Left colon (tissue), 2 donors: ENCODE measurements at regions not wholly inside any gene's neighbourhood (a gene's known extent, or its start where the extent isn't known, plus 50 kb on each side); places are given as distances from the start of the nearest gene placed in this dataset.

Source experiments
- ATAC-seq: fragments of 200-7000 bp; cut with Tn5 transposase; one replicate; pipeline ENCODE4 v1.9.1; 2020; ENCODE audit warnings: mild to moderate bottlenecking, moderate library complexity
- DNase-seq, 2 donors: peaks; one replicate each; pipeline ENCODE4 v3.0.0-alpha.2; 2020
- intact Hi-C, 2 donors: fragments of 100-400 bp; cut with DNase I in 1 of 2; cut with micrococcal nuclease in 1 of 2; formaldehyde crosslinking; loops; one replicate each; pipeline versions ENCODE4 v1.11.2 to v1.14.0; 2022; cut with DNase I, micrococcal nuclease
- donor health status: DM: no; HTN: no; CAD: no.
- donor health status: DM: yes; HTN: yes; CAD: no.

GRCh38 chr14:84544486-84545131 is 985.3 kb upstream of the FLRT2 start:
- intact Hi-C loops = no loop called here
- ATAC-seq (no peak), DNase-seq (no peak)

- no peak for DNase-seq
- ATAC-seq = no peak
- intact Hi-C loops = no loop called here
Observed at GRCh38 chr14:84546236-84546635, 983.7 kb upstream of the FLRT2 start.

GRCh38 chr14:84554136-84554535 is 975.8 kb upstream of the FLRT2 start:
- intact Hi-C loops = no loop called here

GRCh38 chr14:84555493-84555892 is 974.5 kb upstream of the FLRT2 start:
- no peak for DNase-seq
- intact Hi-C loops = no loop called here

More at GRCh38 chr14:84554136-84554535, 975.8 kb upstream of the FLRT2 start:
- ATAC-seq (no peak), DNase-seq (no peak)

GRCh38 chr14:84566109-84566508 is 963.8 kb upstream of the FLRT2 start:
- ATAC-seq (no peak), DNase-seq (no peak)
- intact Hi-C loops = no loop called here

More at GRCh38 chr14:84555493-84555892, 974.5 kb upstream of the FLRT2 start:
- ATAC-seq = no peak

- intact Hi-C loops = no loop called here
- ATAC-seq (no peak), DNase-seq (no peak)
Observed at GRCh38 chr14:84575681-84576080, 954.3 kb upstream of the FLRT2 start.

GRCh38 chr14:84579292-84579691 is 950.7 kb upstream of the FLRT2 start:
- DNase-seq (no peak), ATAC-seq (no peak)
- intact Hi-C loops = no loop called here

GRCh38 chr14:84581041-84581440 is 948.9 kb upstream of the FLRT2 start:
- intact Hi-C loops = no loop called here
- DNase-seq (no peak), ATAC-seq (no peak)

GRCh38 chr14:84584511-84584910 is 945.4 kb upstream of the FLRT2 start:
- intact Hi-C loops = no loop called here
- no peak for ATAC-seq
- no peak for DNase-seq

- intact Hi-C loops = no loop called here
- ATAC-seq (no peak), DNase-seq (no peak)
Observed at GRCh38 chr14:84591827-84592445, 938.0 kb upstream of the FLRT2 start.

GRCh38 chr14:84592770-84593169 is 937.2 kb upstream of the FLRT2 start:
- ATAC-seq = no peak
- no peak for DNase-seq
- intact Hi-C loops = no loop called here

- intact Hi-C loops = no loop called here
- no peak for ATAC-seq
- DNase-seq = no peak
Observed at GRCh38 chr14:84610086-84610485, 919.9 kb upstream of the FLRT2 start.

- DNase-seq = no peak
- intact Hi-C loops = no loop called here
Observed at GRCh38 chr14:84622357-84622756, 907.6 kb upstream of the FLRT2 start.

GRCh38 chr14:84643446-84643845 is 886.5 kb upstream of the FLRT2 start:
- no peak for ATAC-seq
- intact Hi-C loops = no loop called here
- no peak for DNase-seq

More at GRCh38 chr14:84622357-84622756, 907.6 kb upstream of the FLRT2 start:
- ATAC-seq = no peak

GRCh38 chr14:84646786-84647500 is 883.0 kb upstream of the FLRT2 start:
- no peak for ATAC-seq
- no peak for DNase-seq
- intact Hi-C loops = no loop called here

- intact Hi-C loops = no loop called here
- no peak for DNase-seq
- no peak for ATAC-seq
Observed at GRCh38 chr14:84655014-84655413, 874.9 kb upstream of the FLRT2 start.

GRCh38 chr14:84657911-84658310 is 872.0 kb upstream of the FLRT2 start:
- intact Hi-C loops = no loop called here
- no peak for DNase-seq
- no peak for ATAC-seq

- no peak for ATAC-seq
- DNase-seq = no peak
- intact Hi-C loops = no loop called here
Observed at GRCh38 chr14:84670796-84671195, 859.1 kb upstream of the FLRT2 start.

- DNase-seq (no peak), ATAC-seq (no peak)
- intact Hi-C loops = no loop called here
Observed at GRCh38 chr14:84671776-84672175, 858.2 kb upstream of the FLRT2 start.

- ATAC-seq = no peak
- DNase-seq = no peak
- intact Hi-C loops = no loop called here
Observed at GRCh38 chr14:84674636-84675035, 855.3 kb upstream of the FLRT2 start.
